AG08396 (cell line): ENCODE measurements at regions not wholly inside any gene's neighbourhood (a gene's known extent, or its start where the extent isn't known, plus 50 kb on each side); places are given as distances from the start of the nearest gene placed in this dataset.
"Not testable (repeated sequence)": the region's sequence is repeated elsewhere in the genome, so short reads cannot be mapped to it uniquely, and the experiment has no call there.

Experiments used
- DNase-seq: peaks from one replicate; pipeline ENCODE4 v3.0.0; 2012; ENCODE audit warnings: low spot score, mixed read lengths

GRCh38 chr2:58501371-58502160 is 260.4 kb upstream of the FANCL start:
- no peak for DNase-seq

- DNase-seq: no peak
These were observed 256.0 kb upstream of the FANCL start for GRCh38 chr2:58497168-58497567.

GRCh38 chr2:58495806-58496205 is 254.7 kb upstream of the FANCL start:
- no peak for DNase-seq

GRCh38 chr2:58494071-58494501 is 253.0 kb upstream of the FANCL start:
- no peak for DNase-seq

- DNase-seq: no peak
These were observed 243.5 kb upstream of the FANCL start for GRCh38 chr2:58484629-58485028.

GRCh38 chr2:58484221-58484620 is 243.1 kb upstream of the FANCL start:
- peak; percentile 4 for DNase-seq

- DNase-seq: no peak
These were observed 242.2 kb upstream of the FANCL start for GRCh38 chr2:58483307-58483706.

GRCh38 chr2:58481670-58482069 is 240.5 kb upstream of the FANCL start:
- no peak for DNase-seq

- no peak for DNase-seq
These were observed 239.0 kb upstream of the FANCL start for GRCh38 chr2:58480141-58480540.

GRCh38 chr2:58479535-58480140 is 238.5 kb upstream of the FANCL start:
- DNase-seq: no peak

GRCh38 chr2:58476556-58476955 is 235.4 kb upstream of the FANCL start:
- DNase-seq: no peak

GRCh38 chr2:58475756-58476155 is 234.6 kb upstream of the FANCL start:
- DNase-seq: no peak

GRCh38 chr2:58473165-58473564 is 232.0 kb upstream of the FANCL start:
- DNase-seq: no peak

GRCh38 chr2:58466804-58467203 is 225.7 kb upstream of the FANCL start:
- DNase-seq: no peak

GRCh38 chr2:58466021-58466420 is 224.9 kb upstream of the FANCL start:
- not testable (repeated sequence) for DNase-seq

GRCh38 chr2:58460670-58461069 is 219.5 kb upstream of the FANCL start:
- no peak for DNase-seq

- DNase-seq: no peak
These were observed 208.3 kb upstream of the FANCL start for GRCh38 chr2:58449286-58450010.

- DNase-seq: no peak
These were observed 207.7 kb upstream of the FANCL start for GRCh38 chr2:58448845-58449244.

- peak; percentile 43 for DNase-seq
These were observed 207.0 kb upstream of the FANCL start for GRCh38 chr2:58448065-58448507.

GRCh38 chr2:58447586-58447985 is 206.5 kb upstream of the FANCL start:
- no peak for DNase-seq

- DNase-seq: no peak
These were observed 200.5 kb upstream of the FANCL start for GRCh38 chr2:58441643-58442042.

GRCh38 chr2:58436872-58437271 is 195.7 kb upstream of the FANCL start:
- no peak for DNase-seq

- no peak for DNase-seq
These were observed 194.1 kb upstream of the FANCL start for GRCh38 chr2:58435246-58435645.
